ENCODE measurements at regions not wholly inside any gene's neighbourhood (a gene's known extent, or its start where the extent isn't known, plus 50 kb on each side); places are given as distances from the start of the nearest gene placed in this dataset.
A peak's percentile ranks its signal among the peaks of the same experiment; 100 is the strongest.
"Not testable (repeated sequence)": the region's sequence is repeated elsewhere in the genome, so short reads cannot be mapped to it uniquely, and the experiment has no call there.

DNA sequence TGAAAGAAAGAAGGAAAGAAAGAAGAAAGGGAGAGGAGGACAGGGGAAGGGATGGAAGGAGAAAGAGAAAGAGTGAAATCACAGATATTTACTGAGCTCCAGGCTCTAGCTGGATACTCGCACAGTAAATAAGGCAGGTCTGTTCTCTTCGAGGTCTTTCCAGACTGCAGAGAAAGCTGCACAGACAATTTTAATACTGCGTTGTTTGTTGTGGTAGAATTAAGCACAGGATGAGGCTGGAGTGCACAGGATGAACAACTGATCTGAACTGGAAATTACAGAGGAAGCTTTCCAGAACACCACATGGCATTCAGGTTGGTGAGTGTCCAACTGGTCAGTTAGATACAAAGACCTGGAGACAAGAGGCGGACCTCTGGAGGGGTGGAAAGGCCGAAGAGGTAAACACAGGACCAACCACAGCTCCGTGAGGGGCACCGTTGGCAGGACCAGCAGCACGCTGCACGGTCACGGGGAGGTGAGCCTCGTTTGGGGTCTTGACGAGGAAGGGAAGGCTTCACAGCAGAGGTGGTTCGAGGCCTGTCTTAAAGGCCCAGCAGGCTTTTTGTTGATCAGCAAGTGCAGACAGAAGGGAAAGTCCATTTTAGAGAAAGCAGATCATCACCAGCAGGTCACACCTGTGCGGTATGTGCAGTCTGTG lies 121.7 kb downstream of the ATP6V0E2 start:
- H3F3A ChIP-seq (ENCODE audit: low read depth); H3K4me1 ChIP-seq (ENCODE audit: insufficient read depth, low read length, poor library complexity, severe bottlenecking); H3K27me3 ChIP-seq (ENCODE audit: insufficient read depth, low read length, poor library complexity, severe bottlenecking); H3K79me2 ChIP-seq (ENCODE audit: insufficient read depth, low read length); H3K4me3 ChIP-seq (ENCODE audit: low read length, poor library complexity, severe bottlenecking); H3K9ac ChIP-seq (ENCODE audit: low read depth, low read length, poor library complexity, severe bottlenecking); H2AFZ ChIP-seq (ENCODE audit: low read length); H3K9me3 ChIP-seq (ENCODE audit: insufficient read depth, low read depth, low read length); H4K20me1 ChIP-seq (ENCODE audit: insufficient read depth, low read length, poor library complexity, severe bottlenecking); H3K4me2 ChIP-seq (ENCODE audit: low read depth, low read length, poor library complexity, severe bottlenecking); H3K36me3 ChIP-seq (ENCODE audit: insufficient read depth, low read length); H3K9me2 ChIP-seq (replicated peaks; ENCODE audit: low read depth, low read length): not testable (repeated sequence)

DNA sequence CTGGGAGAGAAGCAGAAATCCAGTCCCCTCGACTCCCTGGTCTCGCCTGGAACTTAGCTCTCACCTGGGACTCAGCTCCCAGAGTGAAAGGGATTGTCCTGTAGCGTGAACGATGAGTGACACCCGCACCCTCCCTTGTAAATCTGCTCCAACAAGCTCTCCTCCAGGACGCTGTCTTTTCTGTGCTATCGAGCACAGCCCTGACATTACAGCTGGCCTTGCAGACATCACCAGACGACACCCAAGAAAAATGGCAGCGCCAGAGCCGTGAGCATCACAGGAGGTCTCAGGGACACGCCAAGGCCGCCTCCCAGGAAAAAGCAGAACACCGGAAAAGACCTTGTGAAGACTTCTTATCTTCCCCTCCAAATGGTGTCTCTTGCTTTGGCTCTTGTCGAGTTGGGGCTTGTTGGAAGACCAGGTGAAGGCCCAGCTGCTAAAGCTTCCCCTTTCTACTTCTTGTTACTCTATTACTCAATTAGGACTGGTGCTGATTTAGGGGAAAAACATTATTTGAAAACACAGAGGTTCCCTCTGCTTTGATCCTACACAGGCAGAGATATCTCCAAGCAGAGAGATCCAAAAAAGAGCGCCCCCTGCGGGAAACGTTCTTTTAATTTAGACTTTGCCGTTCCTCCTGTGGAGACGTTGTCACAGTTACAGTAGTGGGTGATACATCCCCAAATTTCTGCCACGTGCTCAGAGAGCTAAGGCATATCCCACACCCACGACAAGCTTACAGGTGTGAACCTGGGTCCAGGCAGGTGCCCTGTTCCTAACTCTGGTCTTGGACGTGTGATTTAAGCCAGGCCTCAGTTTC lies 127.2 kb downstream of the ATP6V0E2 start:
- H3F3A ChIP-seq (ENCODE audit: low read depth); H4K20me1 ChIP-seq (ENCODE audit: insufficient read depth, low read length, poor library complexity, severe bottlenecking); H3K9me2 ChIP-seq (replicated peaks; ENCODE audit: low read depth, low read length); H3K4me1 ChIP-seq (ENCODE audit: insufficient read depth, low read length, poor library complexity, severe bottlenecking); H2AFZ ChIP-seq (ENCODE audit: low read length); H3K9ac ChIP-seq (ENCODE audit: low read depth, low read length, poor library complexity, severe bottlenecking); H3K9me3 ChIP-seq (ENCODE audit: insufficient read depth, low read depth, low read length); H3K4me3 ChIP-seq (ENCODE audit: low read length, poor library complexity, severe bottlenecking); H3K36me3 ChIP-seq (ENCODE audit: insufficient read depth, low read length); H3K27me3 ChIP-seq (ENCODE audit: insufficient read depth, low read length, poor library complexity, severe bottlenecking); H3K79me2 ChIP-seq (ENCODE audit: insufficient read depth, low read length); H3K4me2 ChIP-seq (ENCODE audit: low read depth, low read length, poor library complexity, severe bottlenecking): not testable (repeated sequence)
- TF ChIP-seq, protein P1, sequence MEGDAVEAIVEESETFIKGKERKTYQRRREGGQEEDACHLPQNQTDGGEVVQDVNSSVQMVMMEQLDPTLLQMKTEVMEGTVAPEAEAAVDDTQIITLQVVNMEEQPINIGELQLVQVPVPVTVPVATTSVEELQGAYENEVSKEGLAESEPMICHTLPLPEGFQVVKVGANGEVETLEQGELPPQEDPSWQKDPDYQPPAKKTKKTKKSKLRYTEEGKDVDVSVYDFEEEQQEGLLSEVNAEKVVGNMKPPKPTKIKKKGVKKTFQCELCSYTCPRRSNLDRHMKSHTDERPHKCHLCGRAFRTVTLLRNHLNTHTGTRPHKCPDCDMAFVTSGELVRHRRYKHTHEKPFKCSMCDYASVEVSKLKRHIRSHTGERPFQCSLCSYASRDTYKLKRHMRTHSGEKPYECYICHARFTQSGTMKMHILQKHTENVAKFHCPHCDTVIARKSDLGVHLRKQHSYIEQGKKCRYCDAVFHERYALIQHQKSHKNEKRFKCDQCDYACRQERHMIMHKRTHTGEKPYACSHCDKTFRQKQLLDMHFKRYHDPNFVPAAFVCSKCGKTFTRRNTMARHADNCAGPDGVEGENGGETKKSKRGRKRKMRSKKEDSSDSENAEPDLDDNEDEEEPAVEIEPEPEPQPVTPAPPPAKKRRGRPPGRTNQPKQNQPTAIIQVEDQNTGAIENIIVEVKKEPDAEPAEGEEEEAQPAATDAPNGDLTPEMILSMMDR (conservative IDR thresholded peaks at IDR 0.05; ENCODE audit: low read length): peak; percentile 27

DNA sequence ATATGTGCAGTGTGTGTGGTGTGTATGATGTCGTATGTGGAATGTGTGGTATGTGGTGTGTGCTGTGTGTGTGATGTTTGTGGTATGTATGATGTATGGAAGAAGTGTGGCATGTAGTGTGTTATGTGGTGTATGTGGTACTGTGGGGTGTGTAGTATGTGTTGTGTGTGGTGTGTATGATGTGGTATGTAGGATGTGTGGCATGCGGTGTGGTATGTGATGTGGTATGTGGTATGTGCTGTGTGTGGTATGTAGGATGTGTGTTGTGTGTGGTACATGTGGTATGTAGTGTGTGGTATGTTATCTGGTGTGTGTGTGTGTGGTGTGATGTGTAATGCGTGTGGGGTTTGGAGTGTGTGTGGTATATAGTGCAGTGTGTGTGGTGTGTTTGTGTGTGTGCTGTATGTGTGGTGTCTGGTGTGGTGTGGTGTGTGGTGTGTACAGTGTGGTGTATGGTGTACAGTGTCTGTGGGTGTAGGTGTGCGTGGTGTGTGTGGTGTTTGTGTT lies 129.6 kb downstream of the ATP6V0E2 start:
- H3K36me3 ChIP-seq (ENCODE audit: insufficient read depth, low read length): no peaks in the 10 kb centered on the region; the same call in 1 of the 2 replicates
- no peaks in the 10 kb centered on the region for H3K79me2 ChIP-seq (ENCODE audit: insufficient read depth, low read length)
- no peak overlapping the region for H3K4me3 ChIP-seq (ENCODE audit: low read length, poor library complexity, severe bottlenecking)
- H4K20me1 ChIP-seq (ENCODE audit: insufficient read depth, low read length, poor library complexity, severe bottlenecking): no peaks in the 10 kb centered on the region
- no peak overlapping the region for H3K9ac ChIP-seq (ENCODE audit: low read depth, low read length, poor library complexity, severe bottlenecking)
- TF ChIP-seq EZH2phosphoT487 (IDR thresholded peaks at IDR 0.05; ENCODE audit: borderline replicate concordance): no peak
- TF ChIP-seq, protein P1 (conservative IDR thresholded peaks at IDR 0.05; ENCODE audit: low read length): no peak
- no peak overlapping the region for H2AFZ ChIP-seq (ENCODE audit: low read length)
- no peaks in the 10 kb centered on the region for H3K9me3 ChIP-seq (ENCODE audit: insufficient read depth, low read depth, low read length)
- H3K9me2 ChIP-seq (replicated peaks; ENCODE audit: low read depth, low read length): no peaks in the 10 kb centered on the region
- H3K4me2 ChIP-seq (ENCODE audit: low read depth, low read length, poor library complexity, severe bottlenecking): no peak overlapping the region
- H3K4me1 ChIP-seq (ENCODE audit: insufficient read depth, low read length, poor library complexity, severe bottlenecking): no peaks in the 10 kb centered on the region
- H3F3A ChIP-seq (ENCODE audit: low read depth): no peaks in the 10 kb centered on the region
- no peaks in the 10 kb centered on the region for H3K27me3 ChIP-seq (ENCODE audit: insufficient read depth, low read length, poor library complexity, severe bottlenecking)

DNA sequence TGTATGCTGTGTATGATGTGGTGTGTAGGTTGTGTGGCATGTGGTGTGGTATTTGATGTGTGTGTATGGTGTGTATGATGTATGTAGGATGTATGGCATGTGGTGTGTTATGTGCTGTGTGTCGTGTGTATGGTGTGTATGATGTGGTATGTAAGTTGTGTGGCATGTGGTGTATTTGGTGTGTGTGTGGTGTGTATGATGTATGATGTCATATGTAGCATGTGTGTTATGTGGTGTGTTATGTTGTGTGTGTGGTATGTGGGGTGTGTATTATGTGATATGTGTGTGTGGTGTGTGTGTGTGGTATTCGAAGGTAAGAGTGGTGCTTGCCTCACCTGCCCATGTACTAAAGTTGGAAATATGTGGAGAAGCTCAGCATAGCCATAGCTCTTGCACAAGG lies 130.2 kb downstream of the ATP6V0E2 start:
- H3K4me3 ChIP-seq (ENCODE audit: low read length, poor library complexity, severe bottlenecking); H3K9me3 ChIP-seq (ENCODE audit: insufficient read depth, low read depth, low read length); H2AFZ ChIP-seq (ENCODE audit: low read length); H3F3A ChIP-seq (ENCODE audit: low read depth); H3K36me3 ChIP-seq (ENCODE audit: insufficient read depth, low read length); H3K79me2 ChIP-seq (ENCODE audit: insufficient read depth, low read length); H3K9me2 ChIP-seq (replicated peaks; ENCODE audit: low read depth, low read length); H4K20me1 ChIP-seq (ENCODE audit: insufficient read depth, low read length, poor library complexity, severe bottlenecking); H3K4me1 ChIP-seq (ENCODE audit: insufficient read depth, low read length, poor library complexity, severe bottlenecking); H3K27me3 ChIP-seq (ENCODE audit: insufficient read depth, low read length, poor library complexity, severe bottlenecking); H3K9ac ChIP-seq (ENCODE audit: low read depth, low read length, poor library complexity, severe bottlenecking); H3K4me2 ChIP-seq (ENCODE audit: low read depth, low read length, poor library complexity, severe bottlenecking): not testable (repeated sequence)

DNA sequence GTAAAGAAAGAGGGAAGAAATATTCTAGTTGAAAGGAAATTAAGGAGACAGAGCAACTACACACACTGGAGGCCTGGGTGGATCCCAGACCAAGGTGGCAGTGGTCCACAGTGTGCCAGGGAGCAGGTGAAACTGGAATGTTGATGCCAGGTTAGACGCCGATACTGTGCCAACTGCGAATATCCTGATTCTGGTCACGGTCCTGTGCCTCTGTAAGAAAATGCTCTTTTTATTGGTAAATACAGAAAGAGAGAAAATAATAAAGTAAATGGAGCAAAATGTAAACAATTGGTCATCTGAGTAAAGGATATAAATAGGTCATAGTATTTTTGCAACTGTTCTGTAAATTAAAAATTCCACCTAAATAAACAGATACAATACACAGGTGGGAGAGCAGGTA lies 131.1 kb downstream of the ATP6V0E2 start:
- not testable (repeated sequence) for H2AFZ ChIP-seq (ENCODE audit: low read length); H3K79me2 ChIP-seq (ENCODE audit: insufficient read depth, low read length); H3K27me3 ChIP-seq (ENCODE audit: insufficient read depth, low read length, poor library complexity, severe bottlenecking); H3F3A ChIP-seq (ENCODE audit: low read depth); H3K9me3 ChIP-seq (ENCODE audit: insufficient read depth, low read depth, low read length); H3K9ac ChIP-seq (ENCODE audit: low read depth, low read length, poor library complexity, severe bottlenecking); H3K9me2 ChIP-seq (replicated peaks; ENCODE audit: low read depth, low read length); H3K4me1 ChIP-seq (ENCODE audit: insufficient read depth, low read length, poor library complexity, severe bottlenecking); H3K4me3 ChIP-seq (ENCODE audit: low read length, poor library complexity, severe bottlenecking); H4K20me1 ChIP-seq (ENCODE audit: insufficient read depth, low read length, poor library complexity, severe bottlenecking); H3K36me3 ChIP-seq (ENCODE audit: insufficient read depth, low read length); H3K4me2 ChIP-seq (ENCODE audit: low read depth, low read length, poor library complexity, severe bottlenecking)
